ENCODE measurements at regions not wholly inside any gene's neighbourhood (a gene's known extent, or its start where the extent isn't known, plus 50 kb on each side); places are given as distances from the start of the nearest gene placed in this dataset.

- 92 to 94% methylated on average over 1 of the region's 1 CpG for WGBS, 2 donors (ENCODE audit: low coverage in 1 of 2)
- TF ChIP-seq POLR2A (IDR thresholded peaks at IDR 0.05): no peak
- Histone ChIP-seq H3K27ac (no peak overlapping the region), H3K9me3 (no peaks in the 10 kb centered on the region), H3K36me3 (no peaks in the 10 kb centered on the region), H3K27me3 (no peaks in the 10 kb centered on the region), H3K4me3 (no peak overlapping the region), H3K4me1 (no peaks in the 10 kb centered on the region)
- in situ Hi-C loops (cut with MboI; ENCODE audit: low pct_ligation_motif_present in 1 of 4, low pct_unique_long_range_greater_than_20kb in 1 of 4, low sequenced_read_pairs in 3 of 4): no loop called here
- intact Hi-C loops (cut with DNase I; ENCODE audit: low total_unique reads): no loop called here
- no peak for DNase-seq
Measured at GRCh38 chr4:160161026-160161425, 1058.1 kb downstream of the RAPGEF2 start.

GRCh38 chr4:160175064-160175643 lies 1072.3 kb downstream of the RAPGEF2 start:
- intact Hi-C loops (cut with DNase I; ENCODE audit: low total_unique reads): no loop called here
- no peaks in the 10 kb centered on the region for H3K9me3 ChIP-seq
- no peaks in the 10 kb centered on the region for H3K4me1 ChIP-seq
- in situ Hi-C loops (cut with MboI; ENCODE audit: low pct_ligation_motif_present in 1 of 4, low pct_unique_long_range_greater_than_20kb in 1 of 4, low sequenced_read_pairs in 3 of 4): no loop called here
- no peaks in the 10 kb centered on the region for H3K27me3 ChIP-seq
- no peak for DNase-seq
- H3K27ac ChIP-seq: no peak overlapping the region
- H3K4me3 ChIP-seq: no peak overlapping the region
- 85% methylated on average over 8 of the region's 8 CpGs; no CpG with 5 or more reads in 1 of the 2 donors for WGBS, 2 donors (ENCODE audit: low coverage in 1 of 2)
- H3K36me3 ChIP-seq: no peaks in the 10 kb centered on the region
- TF ChIP-seq POLR2AphosphoS5 (IDR thresholded peaks at IDR 0.05): no peak
- peak in 1 of 5 experiments; percentile 8 for TF ChIP-seq CTCF (IDR thresholded peaks at IDR 0.05)
- no peak for TF ChIP-seq EP300 (IDR thresholded peaks at IDR 0.05; ENCODE audit: low read depth)
- TF ChIP-seq POLR2A (IDR thresholded peaks at IDR 0.05): no peak

- Histone ChIP-seq H3K36me3 (no peaks in the 10 kb centered on the region), H3K4me1 (no peaks in the 10 kb centered on the region), H3K27me3 (no peaks in the 10 kb centered on the region), H3K4me3 (no peak overlapping the region), H3K27ac (no peak overlapping the region), H3K9me3 (no peaks in the 10 kb centered on the region)
- 79 to 81% methylated on average over 2 of the region's 2 CpGs for WGBS, 2 donors (ENCODE audit: low coverage in 1 of 2)
- in situ Hi-C loops (cut with MboI; ENCODE audit: low pct_ligation_motif_present in 1 of 4, low pct_unique_long_range_greater_than_20kb in 1 of 4, low sequenced_read_pairs in 3 of 4): no loop called here
- DNase-seq: no peak
- intact Hi-C loops (cut with DNase I; ENCODE audit: low total_unique reads): no loop called here
- no peak for TF ChIP-seq POLR2A (IDR thresholded peaks at IDR 0.05)
- no peak for TF ChIP-seq POLR2AphosphoS5 (IDR thresholded peaks at IDR 0.05)
- no peak for TF ChIP-seq EP300 (IDR thresholded peaks at IDR 0.05; ENCODE audit: low read depth)
- no peak for TF ChIP-seq CTCF (IDR thresholded peaks at IDR 0.05)
Measured at GRCh38 chr4:160180211-160180610, 1077.3 kb downstream of the RAPGEF2 start.

GRCh38 chr4:160182727-160183126 lies 1079.8 kb downstream of the RAPGEF2 start:
- in situ Hi-C loops (cut with MboI; ENCODE audit: low pct_ligation_motif_present in 1 of 4, low pct_unique_long_range_greater_than_20kb in 1 of 4, low sequenced_read_pairs in 3 of 4): no loop called here

More at GRCh38 chr4:160182727-160183126, 1079.8 kb downstream of the RAPGEF2 start:
- H3K27ac ChIP-seq: no peak overlapping the region
- WGBS, 2 donors (ENCODE audit: low coverage in 1 of 2): 66 to 85% methylated on average over 2 of the region's 2 CpGs
- no peaks in the 10 kb centered on the region for H3K9me3 ChIP-seq
- no peaks in the 10 kb centered on the region for H3K36me3 ChIP-seq
- no peak for TF ChIP-seq CTCF (IDR thresholded peaks at IDR 0.05)
- TF ChIP-seq POLR2A (IDR thresholded peaks at IDR 0.05): no peak
- no peak for TF ChIP-seq EP300 (IDR thresholded peaks at IDR 0.05; ENCODE audit: low read depth)
- TF ChIP-seq POLR2AphosphoS5 (IDR thresholded peaks at IDR 0.05): no peak
- no peak overlapping the region for H3K4me3 ChIP-seq
- no peak for DNase-seq
- no peaks in the 10 kb centered on the region for H3K27me3 ChIP-seq
- intact Hi-C loops (cut with DNase I; ENCODE audit: low total_unique reads): no loop called here
- H3K4me1 ChIP-seq: no peaks in the 10 kb centered on the region
